Fibroblast of upper back skin (primary cell): ENCODE measurements at regions not wholly inside any gene's neighbourhood (a gene's known extent, or its start where the extent isn't known, plus 50 kb on each side); places are given as distances from the start of the nearest gene placed in this dataset.

Source experiments
- DNase-seq: peaks from one replicate; pipeline ENCODE4 v3.0.0-alpha.2; 2013

DNA sequence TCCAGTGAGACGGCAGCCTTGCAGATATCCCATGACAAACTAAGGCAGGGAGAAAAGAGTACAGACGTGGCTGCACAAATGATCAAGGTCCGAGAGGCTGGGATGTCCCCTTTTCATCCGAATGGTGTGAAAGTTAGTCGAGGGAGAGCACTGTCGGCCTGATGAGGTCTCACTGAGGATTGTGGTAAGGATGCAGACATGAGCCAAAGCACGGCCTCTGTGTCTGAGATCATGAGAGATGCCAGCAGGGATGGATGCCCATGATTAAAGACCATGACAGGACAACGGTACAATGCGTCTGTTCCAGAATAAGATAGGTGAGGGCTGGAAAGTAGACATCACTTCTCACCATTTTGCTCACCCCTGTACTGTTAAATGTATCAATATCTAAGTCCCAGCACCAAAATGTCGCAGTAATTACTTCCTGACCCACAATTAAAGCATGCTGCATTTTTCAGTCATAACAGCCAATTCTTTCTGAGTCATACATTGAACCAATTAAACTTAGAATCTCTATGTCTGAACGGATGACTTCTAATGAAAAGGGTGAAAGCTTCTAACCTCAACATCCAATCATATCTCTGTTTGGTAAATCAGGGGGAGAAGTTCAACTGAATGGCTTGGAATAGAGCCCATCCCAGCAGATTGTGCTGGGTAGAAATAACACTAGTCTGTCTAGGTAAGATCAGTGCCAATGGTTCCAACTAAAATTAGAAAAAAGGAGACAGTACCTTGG lies 249.6 kb upstream of the SOX5 start:
- peak; percentile 17 for DNase-seq

DNA sequence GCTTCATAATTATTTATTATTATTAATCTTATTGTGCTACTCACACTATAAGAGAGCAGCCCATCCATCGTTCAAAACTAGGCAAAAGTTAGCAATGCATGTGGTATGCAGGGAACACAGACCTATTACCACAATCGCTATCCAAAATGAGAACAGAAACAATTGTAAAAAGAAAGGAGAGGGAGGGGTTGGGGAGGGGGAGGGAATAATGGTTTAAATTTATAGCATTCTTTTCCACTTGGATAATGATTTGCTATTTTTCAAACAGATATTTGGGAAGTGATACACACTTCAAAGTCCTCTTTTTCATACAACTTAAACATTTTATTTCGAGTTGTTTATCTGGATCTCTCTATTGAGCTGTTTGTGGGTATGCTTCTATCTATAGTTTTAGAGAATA lies 248.6 kb upstream of the SOX5 start:
- peak; percentile 54 for DNase-seq

DNA sequence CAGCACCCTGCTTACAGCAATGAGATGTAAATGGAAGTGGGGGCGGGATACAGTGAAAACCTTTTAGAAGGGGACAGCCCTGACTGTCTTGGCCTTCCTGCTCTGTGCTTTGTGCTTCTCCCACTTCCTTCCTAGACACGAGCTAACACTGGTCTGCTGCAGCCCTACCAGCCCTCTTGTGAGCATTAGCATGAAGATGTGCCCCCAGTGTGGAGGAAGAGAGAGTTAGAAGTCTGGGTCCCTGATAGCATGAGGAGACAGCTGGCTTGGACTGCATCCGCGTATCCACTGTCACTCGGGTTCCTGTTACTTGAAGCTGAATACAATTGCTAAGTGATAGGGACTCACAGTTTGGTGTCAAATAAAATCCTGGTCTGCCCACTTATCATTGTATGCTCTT lies 248.1 kb upstream of the SOX5 start:
- DNase-seq: no peak

DNA sequence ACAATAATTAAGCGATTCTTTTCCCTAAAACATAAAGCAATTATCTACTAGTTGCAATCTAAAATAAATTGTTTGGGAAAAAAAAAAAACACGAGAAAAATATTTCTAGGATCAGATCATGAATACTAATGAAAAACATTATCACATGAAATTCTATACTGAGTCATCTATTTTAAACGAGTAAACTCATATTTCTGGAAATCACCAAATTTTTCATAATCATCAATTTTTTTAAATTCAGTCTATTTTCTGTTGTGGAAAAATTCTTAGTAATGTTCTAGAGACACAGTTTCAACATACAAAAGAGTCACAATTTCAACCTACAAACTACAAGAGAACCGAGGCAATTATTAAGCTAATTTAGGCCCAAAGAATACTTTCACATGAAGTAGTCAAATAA lies 245.6 kb upstream of the SOX5 start:
- no peak for DNase-seq

DNA sequence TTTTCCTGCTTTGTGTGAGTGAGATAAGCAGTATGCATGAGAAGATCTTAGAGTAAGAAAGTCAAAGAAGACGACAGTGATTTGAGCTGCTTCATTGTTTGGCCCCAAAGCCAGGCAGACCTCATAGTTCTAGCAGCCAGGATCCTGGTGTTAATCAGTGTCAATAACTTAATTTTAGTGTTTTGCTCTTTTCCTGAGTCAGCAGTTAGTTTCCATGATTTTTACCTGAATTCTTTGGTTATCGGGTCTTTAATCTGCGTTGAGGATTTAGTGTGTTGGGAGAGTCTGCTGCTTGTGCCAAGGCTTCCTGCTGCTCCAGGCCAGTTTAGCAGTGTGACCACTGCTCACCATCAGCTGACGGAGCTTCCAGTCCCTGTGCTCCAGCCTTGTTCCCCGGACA lies 241.6 kb upstream of the SOX5 start:
- no peak for DNase-seq

DNA sequence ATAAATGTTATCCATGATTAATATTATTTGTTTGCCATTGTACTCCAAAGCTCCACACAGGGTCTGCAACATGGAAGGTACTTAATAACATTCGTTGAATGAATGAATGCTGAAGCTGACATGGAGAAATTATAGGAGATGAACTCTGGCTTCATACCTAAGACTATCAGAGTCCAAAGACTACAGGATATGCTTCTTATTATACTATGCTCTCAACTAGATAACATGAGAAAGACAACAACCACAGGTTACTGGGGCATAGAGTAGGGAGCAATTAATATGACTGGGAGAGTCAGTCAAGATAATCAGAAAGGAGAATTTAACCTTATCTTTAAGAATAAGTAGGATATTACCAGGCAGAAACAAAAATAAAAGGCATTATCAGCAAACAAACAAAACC lies 236.3 kb upstream of the SOX5 start:
- no peak for DNase-seq

DNA sequence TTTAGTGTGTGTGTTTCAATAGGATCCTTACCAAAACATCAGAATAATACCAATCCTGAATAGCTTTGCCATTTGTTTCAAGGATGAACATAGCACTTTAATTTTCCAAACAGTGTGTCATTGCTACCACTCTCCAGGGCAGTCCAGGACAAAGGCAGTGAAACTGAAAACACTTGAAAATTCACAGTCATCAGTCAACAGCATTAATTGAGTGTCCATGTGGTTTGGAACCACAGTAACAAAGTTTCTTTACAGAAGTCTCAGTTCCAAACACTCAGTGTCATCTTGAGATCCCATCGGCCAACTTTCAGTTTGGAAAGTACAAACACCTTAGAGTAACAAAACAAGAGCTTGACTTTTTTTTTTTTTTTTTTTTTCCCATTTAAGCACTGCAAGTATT lies 228.4 kb upstream of the SOX5 start:
- no peak for DNase-seq

DNA sequence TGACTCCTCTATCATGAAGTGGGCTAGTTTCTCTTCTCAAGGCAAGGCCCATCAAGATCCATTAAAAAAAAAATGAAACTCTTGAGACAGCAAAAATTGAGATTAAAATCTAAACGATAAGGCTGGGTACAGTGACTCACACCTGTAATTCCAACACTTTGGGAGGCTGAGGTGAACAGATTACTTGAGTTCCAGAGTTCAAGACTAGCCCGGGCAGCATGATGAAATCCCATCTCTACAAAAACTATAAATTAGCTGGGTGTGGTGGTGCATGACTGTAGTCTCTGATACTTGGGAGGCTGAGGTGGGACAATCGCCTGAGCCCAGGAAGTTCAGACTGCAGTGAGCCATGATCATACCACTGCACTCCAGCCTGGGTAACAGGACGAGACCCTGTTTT lies 226.5 kb upstream of the SOX5 start:
- DNase-seq: no peak

DNA sequence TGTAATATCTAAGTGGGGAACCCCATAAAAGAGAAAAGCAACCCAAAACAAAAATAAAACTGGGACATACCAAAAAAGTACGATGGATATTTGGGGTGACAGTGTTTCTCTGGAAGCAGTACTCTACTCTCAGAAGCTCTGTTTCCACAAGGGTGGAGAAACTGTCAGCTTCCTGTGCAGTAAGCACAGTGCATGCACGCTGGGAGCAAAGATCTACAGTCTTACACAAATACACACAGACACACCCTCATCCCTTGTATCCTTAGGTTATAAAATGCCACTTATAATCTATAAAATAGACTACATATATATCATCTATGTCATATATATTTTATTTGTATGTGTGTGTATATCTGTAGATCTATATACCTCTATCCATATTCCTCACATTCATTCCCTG lies 225.8 kb upstream of the SOX5 start:
- no peak for DNase-seq

DNA sequence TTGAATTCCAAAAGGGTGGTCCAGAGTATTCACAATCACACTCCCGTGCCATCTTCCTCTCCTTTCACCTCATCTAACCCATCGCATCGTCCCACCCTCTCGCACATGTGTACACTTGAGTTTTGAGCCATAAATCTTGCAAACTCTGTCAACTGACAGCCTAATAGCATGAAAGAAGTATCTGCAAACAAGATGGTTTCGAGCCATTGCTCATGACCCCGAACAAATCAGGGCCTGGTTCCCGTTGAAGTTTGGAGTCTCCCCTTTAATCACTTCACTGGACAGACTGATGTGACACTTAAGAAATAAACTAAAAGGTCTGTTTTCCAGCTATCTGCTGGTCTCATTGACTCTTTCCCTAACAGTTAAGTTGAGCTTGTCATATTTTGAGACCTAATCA lies 223.6 kb upstream of the SOX5 start:
- no peak for DNase-seq

DNA sequence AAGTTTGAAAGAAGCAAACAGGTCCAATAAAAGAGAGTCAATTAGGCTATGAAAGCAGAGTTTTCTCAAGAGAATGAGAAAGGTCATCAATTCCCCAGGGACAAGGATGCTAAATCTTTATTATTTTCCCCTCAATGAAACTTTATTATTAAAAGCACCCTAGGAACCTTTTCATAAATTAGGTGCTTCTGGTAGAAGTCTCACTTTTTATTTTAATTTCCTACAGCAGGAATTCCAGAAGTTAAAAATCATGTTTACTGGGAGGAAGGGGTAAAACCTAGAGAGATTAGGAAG lies 223.2 kb upstream of the SOX5 start:
- DNase-seq: no peak

DNA sequence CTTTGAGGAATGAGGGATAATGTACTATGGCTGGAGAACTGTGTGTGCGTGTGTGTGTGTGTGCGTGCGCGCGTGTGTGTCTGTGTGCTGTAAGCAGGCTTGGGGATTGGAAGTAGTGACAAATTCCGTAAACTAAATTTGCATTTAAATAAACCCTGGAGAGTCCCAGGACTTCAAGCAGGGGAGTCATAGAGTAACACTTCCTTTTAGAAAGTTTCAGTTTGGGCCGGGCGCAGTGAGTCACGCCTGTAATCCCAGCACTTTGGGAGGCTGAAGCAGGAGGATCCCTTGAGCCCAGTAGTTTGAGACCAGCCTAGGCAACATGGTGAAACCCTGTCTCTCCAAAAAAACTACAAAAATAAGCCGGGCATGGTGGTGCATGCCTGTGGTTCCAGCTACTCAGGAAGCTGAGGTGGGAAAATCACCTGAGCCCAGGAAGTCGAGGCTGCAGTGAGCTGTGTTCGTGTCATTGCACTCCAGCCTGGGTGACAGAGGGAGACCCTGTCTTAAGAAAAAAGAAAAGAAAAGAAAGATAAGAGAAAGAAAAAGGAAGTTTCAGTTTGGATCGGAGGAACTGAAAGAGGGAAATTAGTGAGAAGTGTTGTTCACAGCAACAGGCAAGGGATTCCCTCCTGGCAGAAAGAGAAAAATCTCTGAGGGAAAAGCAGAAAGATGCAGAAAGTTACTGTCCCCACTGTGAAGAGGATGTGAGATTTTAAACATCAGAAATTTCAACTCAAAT lies 222.7 kb upstream of the SOX5 start:
- DNase-seq: no peak

DNA sequence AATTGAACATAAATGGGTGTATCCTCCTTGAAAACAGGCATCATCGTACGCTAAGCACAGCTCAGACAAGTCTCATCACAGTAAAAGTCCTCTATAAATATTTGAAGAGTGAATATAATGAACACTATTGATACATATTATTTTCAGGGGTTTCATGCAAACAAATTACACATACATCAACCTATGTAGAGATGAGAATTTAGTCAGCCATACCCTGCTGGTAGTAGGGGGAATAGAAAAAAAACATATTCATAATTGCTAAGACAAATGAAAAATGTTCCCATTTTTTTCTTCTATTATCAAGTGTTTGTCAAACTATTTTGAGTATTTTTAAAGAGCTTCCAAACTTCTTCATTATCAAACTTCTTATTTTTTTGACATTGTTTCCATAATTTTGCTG lies 205.6 kb upstream of the SOX5 start:
- DNase-seq: no peak

DNA sequence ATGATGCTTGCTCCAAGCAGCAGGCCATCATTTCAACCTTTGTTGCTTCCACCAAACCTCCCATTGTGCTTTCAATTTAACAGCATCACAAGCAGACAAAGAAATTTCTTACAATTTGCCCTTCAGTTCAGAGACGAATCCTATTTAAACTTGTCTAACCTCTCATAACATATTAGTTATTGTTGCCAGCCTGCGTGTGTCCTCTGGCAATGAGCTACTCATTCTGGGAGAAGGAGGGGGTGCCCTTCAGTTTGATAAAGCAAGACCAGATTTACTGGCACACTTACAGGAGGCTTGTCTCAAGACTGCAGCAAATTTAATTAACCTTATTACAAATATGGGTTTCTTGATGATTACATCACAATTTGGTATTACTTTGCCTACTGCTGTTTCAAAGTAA lies 203.6 kb upstream of the SOX5 start:
- no peak for DNase-seq

DNA sequence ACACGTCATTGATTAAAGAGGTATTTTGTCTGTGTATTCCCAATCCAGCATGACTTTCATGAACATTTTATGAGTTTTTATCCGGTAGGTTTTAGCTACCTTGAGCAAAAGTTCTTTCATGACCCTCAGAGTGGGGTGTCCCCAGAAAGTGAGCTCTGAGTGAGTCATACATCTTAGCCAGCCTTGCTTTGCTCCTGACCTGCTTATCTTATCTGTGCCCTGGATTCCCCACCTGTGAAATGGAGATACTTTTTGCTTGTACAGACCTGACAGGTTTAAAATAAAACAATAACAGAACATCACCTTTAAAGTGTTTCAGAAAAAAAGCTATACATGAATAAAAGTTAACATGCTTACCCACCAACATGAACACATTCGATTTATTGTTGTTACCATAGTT lies 202.8 kb upstream of the SOX5 start:
- DNase-seq: no peak

DNA sequence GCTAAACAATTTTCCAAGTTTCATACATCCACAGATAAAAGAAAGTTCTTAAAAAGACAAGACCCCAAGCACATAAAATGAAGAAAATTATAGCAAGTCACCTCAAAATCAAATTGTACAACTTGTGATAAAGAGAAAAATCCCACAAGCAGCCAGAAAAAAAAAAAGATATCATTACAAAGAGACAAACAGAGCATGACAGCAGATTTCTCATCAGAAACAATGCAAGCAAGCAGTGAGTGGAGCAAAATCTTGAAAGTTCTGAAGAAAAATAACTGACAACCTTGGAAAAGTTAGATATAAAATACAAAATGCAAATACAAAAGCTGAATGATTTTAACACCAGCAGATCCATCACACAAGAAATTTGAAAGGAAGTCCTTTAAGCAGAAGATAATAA lies 194.5 kb upstream of the SOX5 start:
- DNase-seq: no peak

DNA sequence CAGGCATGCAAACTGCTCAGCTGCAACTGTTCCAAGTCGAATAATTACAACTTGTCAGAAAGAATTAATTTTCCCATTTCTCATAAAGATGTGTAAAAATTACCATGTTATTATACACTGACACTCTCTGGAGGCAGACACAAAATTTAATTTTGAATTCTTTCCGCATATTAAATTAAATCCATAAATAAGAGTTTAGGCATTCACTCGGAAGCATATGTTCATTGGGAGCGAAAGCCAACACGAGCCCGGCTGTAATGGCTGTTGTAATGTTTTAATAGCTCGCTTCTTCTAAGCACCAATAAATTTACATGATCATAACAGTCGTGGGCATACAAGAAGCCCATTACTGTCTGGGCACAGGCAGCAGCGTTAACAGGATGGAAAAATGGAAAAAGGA lies 189.6 kb upstream of the SOX5 start:
- DNase-seq: no peak

DNA sequence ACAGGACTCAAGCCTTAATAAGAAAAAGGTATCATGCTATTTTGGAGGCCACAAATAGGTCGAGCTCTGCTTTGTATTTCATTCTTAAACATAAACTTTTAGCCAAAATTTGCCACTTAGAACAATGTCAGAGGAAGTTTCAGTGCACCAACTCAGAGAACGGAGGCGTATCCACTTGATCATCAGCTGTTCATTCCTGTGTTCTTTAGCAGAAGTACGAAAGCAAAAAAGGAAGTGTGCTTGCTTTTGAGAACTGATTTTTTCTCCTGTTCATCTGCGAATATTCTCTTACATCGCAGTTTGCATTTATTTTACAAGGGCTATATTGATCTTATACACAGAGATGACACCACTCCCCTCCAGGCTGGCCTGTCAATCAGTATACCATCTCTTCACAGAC lies 188.6 kb upstream of the SOX5 start:
- DNase-seq: no peak

DNA sequence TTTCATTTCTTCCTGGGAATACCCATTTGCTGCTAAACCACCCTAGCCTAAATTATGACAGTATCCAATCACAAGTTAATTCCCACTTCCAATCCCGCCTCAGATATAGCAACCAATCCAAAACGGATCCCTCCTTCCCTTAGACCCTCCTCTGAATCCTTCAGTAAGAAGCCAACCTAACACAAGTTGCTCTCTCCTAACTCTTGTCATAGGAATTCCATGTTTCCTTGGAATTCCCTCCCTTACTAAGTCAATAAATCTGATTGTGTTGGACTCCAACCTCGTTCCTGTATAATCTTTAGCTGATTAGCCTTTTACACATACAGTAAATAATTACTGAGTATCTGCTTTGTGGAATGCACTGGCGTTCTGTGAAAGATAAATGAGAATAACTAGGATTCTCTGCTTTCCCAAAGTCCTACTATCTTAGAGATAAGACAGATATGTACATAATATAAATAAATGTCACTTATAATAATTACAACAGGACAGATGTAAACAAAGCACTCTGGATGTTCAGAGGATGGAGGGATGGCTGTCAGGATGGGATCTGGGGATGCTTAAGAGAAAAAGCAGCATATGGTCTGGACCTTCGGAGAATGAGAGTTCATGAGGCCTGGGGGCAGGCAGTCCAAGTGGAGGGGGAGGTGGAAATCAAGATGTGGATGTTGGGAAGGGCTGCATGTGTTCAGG lies 185.8 kb upstream of the SOX5 start:
- no peak for DNase-seq

DNA sequence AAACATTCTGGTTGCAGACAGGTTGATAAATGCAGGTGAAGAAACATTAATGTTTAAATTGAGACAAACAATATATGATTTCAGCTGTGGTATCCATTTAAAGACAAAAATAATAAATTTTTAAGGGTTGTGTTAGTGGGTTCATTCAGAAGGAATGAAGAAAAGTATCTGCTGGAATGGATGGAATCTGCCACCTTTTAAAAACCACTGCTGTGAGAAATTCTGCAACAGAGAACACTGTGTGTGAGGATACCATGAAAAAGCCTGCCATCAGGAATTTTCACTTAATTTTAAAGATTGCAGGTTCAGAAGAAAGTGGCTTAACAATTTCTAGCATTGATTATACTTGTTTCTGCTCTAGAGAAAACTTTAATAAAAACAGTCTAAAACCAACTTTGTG lies 184.6 kb upstream of the SOX5 start:
- DNase-seq: no peak

DNA sequence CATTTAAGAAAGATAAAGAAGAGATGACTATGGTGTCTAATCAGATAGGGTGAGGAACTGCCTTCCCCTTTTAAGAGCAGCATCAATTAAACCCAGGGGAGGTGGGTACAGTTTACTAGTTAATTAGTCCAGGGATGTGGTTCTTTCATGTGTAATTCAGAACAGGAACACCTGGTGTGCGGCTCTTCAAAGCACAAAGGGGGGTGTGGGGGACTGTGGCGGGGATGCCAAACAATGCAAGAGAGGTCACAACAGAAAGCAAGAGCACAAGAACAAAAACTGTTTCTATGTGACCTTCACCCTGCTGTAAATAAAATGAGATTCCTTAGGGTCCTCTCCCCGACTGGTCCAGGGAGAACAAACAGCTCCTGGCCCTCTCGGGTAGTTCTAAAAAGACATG lies 183.9 kb upstream of the SOX5 start:
- no peak for DNase-seq

DNA sequence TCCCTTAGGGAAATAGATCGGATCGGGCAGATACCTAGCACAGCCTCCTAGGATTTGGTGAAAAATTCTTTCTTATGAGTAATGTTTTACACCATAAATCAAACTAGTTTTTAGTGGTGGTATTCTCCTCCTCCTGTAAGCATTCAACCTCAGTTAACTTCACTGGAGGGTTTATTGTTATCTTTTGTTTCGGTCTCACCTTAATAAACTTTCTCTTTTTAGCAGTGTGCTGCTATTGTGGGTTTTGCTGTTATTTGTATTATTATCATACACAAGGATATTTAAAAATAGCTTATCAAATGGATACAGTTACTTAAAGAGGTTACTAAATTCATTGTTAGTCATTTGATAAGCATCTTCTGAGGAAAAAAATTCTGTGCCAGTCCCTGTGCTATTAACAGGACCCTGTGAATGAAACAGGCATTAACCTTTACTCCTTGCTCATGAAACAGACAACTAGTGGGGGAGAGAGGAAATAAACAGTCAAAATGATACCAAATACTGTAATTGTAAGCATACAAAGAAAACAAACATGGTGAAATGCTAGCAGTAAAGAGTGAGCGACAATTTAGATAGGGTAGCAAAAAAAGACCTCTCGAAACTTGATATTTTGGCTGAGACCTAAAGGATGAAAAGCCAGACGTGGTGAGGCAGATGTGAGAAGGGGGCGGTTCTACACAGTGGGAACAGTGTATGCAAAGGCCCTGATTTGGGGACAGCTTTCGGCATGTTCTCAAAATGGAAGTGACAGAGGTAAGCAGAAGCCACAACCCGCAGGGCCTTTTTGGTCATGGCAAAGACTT lies 178.7 kb upstream of the SOX5 start:
- no peak for DNase-seq

DNA sequence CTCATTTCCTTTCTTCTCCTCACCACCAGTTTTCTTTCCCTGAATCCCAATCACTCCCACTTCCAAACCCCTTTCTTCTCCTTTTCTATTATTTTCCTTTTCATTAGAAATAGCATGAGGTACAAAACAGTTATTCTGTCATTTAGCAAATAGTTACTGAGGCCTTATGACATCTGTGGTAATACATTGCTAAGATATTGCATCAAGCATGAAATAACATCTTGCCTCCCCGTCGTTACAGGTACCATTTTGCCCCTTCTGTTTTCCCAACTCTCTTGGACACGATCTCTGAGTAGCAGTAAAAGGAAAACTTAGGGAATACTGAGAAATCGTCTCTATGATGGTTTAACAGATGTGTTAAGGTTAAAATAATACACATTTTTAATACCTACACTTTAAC lies 175.8 kb upstream of the SOX5 start:
- no peak for DNase-seq

DNA sequence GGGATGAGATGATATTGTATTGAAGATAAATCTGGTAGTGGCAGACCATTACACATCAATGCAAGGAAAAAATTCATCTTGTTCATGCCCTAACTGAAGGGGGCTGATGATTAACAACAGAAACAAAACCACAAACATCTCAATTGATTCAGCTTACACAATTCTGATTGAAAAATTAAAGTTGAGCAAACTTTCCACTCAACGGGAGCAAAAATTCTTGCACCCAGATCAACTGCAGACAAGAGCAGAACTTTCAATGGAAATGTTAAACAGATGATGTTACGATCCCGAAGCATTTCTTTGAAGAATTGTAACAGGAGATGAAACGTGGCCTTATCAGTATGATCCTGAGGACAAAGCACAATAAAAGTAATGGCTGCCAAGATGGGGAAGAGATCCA lies 172.4 kb upstream of the SOX5 start:
- DNase-seq: no peak
